Neural progenitor cell (in vitro differentiated cells): ENCODE measurements at regions not wholly inside any gene's neighbourhood (a gene's known extent, or its start where the extent isn't known, plus 50 kb on each side); places are given as distances from the start of the nearest gene placed in this dataset.

Source experiments
- CTCF ChIP-seq: fragments of 200-600 bp; sonication (generic); IDR thresholded peaks from 2 replicates; pipeline ENCODE4 v1.5.1; 2017; ENCODE audit warnings: antibody characterized with exemption, mild to moderate bottlenecking
- EZH2 ChIP-seq: fragments of 200-600 bp; sonication (generic); IDR thresholded peaks from 2 replicates; pipeline ENCODE4 v1.6.1; 2017; ENCODE audit warnings: antibody characterized with exemption, mild to moderate bottlenecking, moderate library complexity
- EZH2phosphoT487 ChIP-seq: fragments of 200-600 bp; sonication (generic); IDR thresholded peaks from 2 replicates; pipeline ENCODE4 v1.6.1; 2017; ENCODE audit warnings: antibody characterized with exemption

- TF ChIP-seq CTCF (no peak), EZH2 (no peak), EZH2phosphoT487 (no peak)
These were observed 244.5 kb upstream of the CSNK1A1L start for GRCh38 chr13:37349916-37350315.
